ENCODE measurements at regions not wholly inside any gene's neighbourhood (a gene's known extent, or its start where the extent isn't known, plus 50 kb on each side); places are given as distances from the start of the nearest gene placed in this dataset.

GRCh38 chr12:105724641-105725040 is 394.1 kb downstream of the C12orf75 start:
- ChIA-PET RAD21 (ENCODE audit: low non-redundant PET in 1 of 2, low total read pairs in 2 of 2, uncharacterized antibody in 2 of 2, unreplicated experiment in 2 of 2) (no interaction called here), CTCF (no interaction called here), POLR2A (no interaction called here)
- ATAC-seq (no peak), DNase-seq (ENCODE audit: low read depth, low spot score) (no peak)
- H3K9me2 ChIP-seq (ENCODE audit: insufficient read depth) = no peaks in the 10 kb centered on the region
- no peaks in the 10 kb centered on the region for H3K4me1 ChIP-seq (ENCODE audit: control insufficient read depth in 1 of 2, insufficient read depth in 2 of 2, low read length in 2 of 2)
- TF ChIP-seq EZH2 (IDR thresholded peaks at IDR 0.05) (no peak), SIN3A (IDR thresholded peaks at IDR 0.05; ENCODE audit: low read depth) (no peak), CEBPB (IDR thresholded peaks at IDR 0.05; ENCODE audit: low read depth) (no peak), YY1 (IDR thresholded peaks at IDR 0.05; ENCODE audit: extremely low read depth, insufficient replicate concordance, low read depth, low read length) (no peak), POLR2A (IDR thresholded peaks at IDR 0.05; ENCODE audit: borderline replicate concordance, extremely low read depth, insufficient read depth, insufficient read length) (no peak), ZNF274 (IDR thresholded peaks at IDR 0.05; ENCODE audit: low read depth, low read length) (no peak), ELF1 (IDR thresholded peaks at IDR 0.05; ENCODE audit: borderline replicate concordance, low read depth) (no peak), RAD21 (IDR thresholded peaks at IDR 0.05; ENCODE audit: low read depth) (no peak), CTCF (IDR thresholded peaks at IDR 0.05 in 2 of 3, conservative IDR thresholded peaks at IDR 0.05 in 1 of 3; ENCODE audit: borderline replicate concordance in 1 of 3, insufficient read depth in 1 of 3, low read depth in 2 of 3, low read length in 2 of 3) (no peak), ZBTB33 (IDR thresholded peaks at IDR 0.05; ENCODE audit: extremely low read depth, insufficient replicate concordance, low read length) (no peak), FOSL1 (IDR thresholded peaks at IDR 0.05; ENCODE audit: low read depth) (no peak), JUND (IDR thresholded peaks at IDR 0.05) (no peak), SRF (IDR thresholded peaks at IDR 0.05; ENCODE audit: low read depth) (no peak), TCF7L2 (IDR thresholded peaks at IDR 0.05; ENCODE audit: borderline replicate concordance, extremely low read depth, insufficient read depth, insufficient read length) (no peak), EGR1 (IDR thresholded peaks at IDR 0.05; ENCODE audit: low read depth) (no peak)
- no peaks in the 10 kb centered on the region for H4K20me1 ChIP-seq (ENCODE audit: insufficient read depth)
- no peak overlapping the region for H2AFZ ChIP-seq (ENCODE audit: low read depth, low read length, poor library complexity, severe bottlenecking)
- H3K79me2 ChIP-seq (ENCODE audit: insufficient read depth, low read length) = no peaks in the 10 kb centered on the region
- no peak overlapping the region for H3K27ac ChIP-seq (ENCODE audit: low read depth, low read length)
- no peak overlapping the region for H3K4me2 ChIP-seq (ENCODE audit: low read length)
- H3K36me3 ChIP-seq (ENCODE audit: control insufficient read depth in 1 of 2, insufficient read depth in 2 of 2, low read length in 2 of 2) = no peaks in the 10 kb centered on the region
- no peaks in the 10 kb centered on the region for H3K9me3 ChIP-seq (ENCODE audit: control insufficient read depth in 1 of 2, insufficient read depth in 1 of 2, low read depth in 1 of 2, low read length in 2 of 2)
- peaks cover 48% of the 10 kb centered on the region for H3K27me3 ChIP-seq (ENCODE audit: insufficient read depth, low read length)
- intact Hi-C loops (cut with micrococcal nuclease) = no loop called here
- no peak overlapping the region for H3K9ac ChIP-seq (ENCODE audit: low read length)
- BruUV-seq (replicated peaks) = no TSS peak
- no peak overlapping the region for H3K4me3 ChIP-seq (replicated peaks in 1 of 2; ENCODE audit: low read depth in 1 of 2, low read length in 2 of 2)
